Skeletal muscle satellite cell (primary cell): ENCODE measurements at regions not wholly inside any gene's neighbourhood (a gene's known extent, or its start where the extent isn't known, plus 50 kb on each side); places are given as distances from the start of the nearest gene placed in this dataset.
"Not testable (repeated sequence)": the region's sequence is repeated elsewhere in the genome, so short reads cannot be mapped to it uniquely, and the experiment has no call there.

Source experiments
- H3K27me3 ChIP-seq: 2 replicates; pipeline ENCODE4 v1.7.0; 2013; ENCODE audit warnings: low read length; ENCODE audit not compliant: control insufficient read depth, insufficient read depth
- H3K36me3 ChIP-seq: 2 replicates; pipeline ENCODE4 v1.7.0; 2013; ENCODE audit warnings: mild to moderate bottlenecking, control low read depth, low read length; ENCODE audit not compliant: insufficient read depth
- H3K4me1 ChIP-seq: 2 replicates; pipeline ENCODE4 v1.7.0; 2013; ENCODE audit warnings: low read length; ENCODE audit not compliant: control insufficient read depth, insufficient read depth
- H3K4me2 ChIP-seq: 2 replicates; pipeline ENCODE4 v1.7.0; 2013; ENCODE audit warnings: mild to moderate bottlenecking, low read length
- H3K4me3 ChIP-seq: 2 replicates; pipeline ENCODE4 v1.7.0; 2013; ENCODE audit warnings: low read length
- H3K9ac ChIP-seq: 2 replicates; pipeline ENCODE4 v1.7.0; 2013; ENCODE audit warnings: mild to moderate bottlenecking, low read depth, low read length, moderate library complexity
- H3K9me3 ChIP-seq: replicated peaks from 2 replicates; pipeline ENCODE4 v1.7.0; 2013; ENCODE audit warnings: mild to moderate bottlenecking, control low read depth, low read length

- Histone ChIP-seq H3K4me3 (no peak overlapping the region), H3K27me3 (no peaks in the 10 kb centered on the region), H3K9me3 (no peaks in the 10 kb centered on the region), H3K4me1 (peaks cover 24% of the 10 kb centered on the region), H3K4me2 (no peak overlapping the region), H3K9ac (no peak overlapping the region), H3K36me3 (no peaks in the 10 kb centered on the region)
These were observed 256.6 kb downstream of the SPRY1 start for GRCh38 chr4:123653236-123653635.

DNA sequence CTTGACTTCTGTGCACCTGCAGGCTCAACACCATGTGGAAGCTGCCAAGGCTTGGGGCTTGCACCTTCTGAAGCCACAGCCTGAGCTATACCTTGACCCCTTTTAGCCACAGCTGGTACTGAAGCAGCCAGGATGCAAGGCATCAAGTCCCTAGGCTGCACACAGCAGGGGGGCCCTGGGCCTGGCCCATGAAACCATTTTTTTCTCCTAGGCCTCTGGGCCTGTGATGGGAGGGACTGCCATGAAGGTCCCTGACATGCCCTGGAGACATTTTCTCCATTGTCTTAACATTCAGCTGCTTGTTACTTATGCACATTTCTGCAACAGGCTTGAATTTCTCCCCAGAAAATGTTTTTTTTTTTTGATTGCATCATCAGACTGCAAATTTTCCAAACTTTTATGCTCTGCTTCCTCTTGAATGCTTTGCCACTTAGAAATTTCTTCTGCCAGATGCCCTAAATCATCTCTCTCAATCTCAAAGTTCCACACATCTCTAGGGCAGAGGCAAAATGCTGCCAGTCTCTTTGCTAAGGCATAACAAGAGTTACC lies 260.2 kb downstream of the SPRY1 start:
- not testable (repeated sequence) for H3K9me3 ChIP-seq, H3K4me2 ChIP-seq, H3K27me3 ChIP-seq, H3K9ac ChIP-seq, H3K36me3 ChIP-seq, H3K4me3 ChIP-seq, H3K4me1 ChIP-seq

DNA sequence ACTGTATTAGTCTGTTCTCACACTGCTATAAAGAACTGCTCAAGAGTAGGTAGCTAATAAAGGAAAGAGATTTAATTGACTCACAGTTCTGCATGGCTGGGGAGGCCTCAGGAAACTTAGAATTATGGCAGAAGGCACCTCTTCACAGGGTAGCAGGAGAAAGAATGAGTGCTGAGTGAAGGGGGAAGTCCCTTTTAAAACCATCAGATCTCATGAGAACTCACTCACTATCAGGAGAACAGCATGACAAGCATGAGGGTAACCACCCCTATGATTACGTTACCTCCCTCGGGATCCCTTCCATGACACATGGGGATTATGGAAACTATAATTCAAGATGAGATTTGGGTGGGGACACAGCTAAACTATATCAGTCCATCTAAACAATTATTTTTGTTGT lies 261.0 kb downstream of the SPRY1 start:
- not testable (repeated sequence) for H3K9ac ChIP-seq, H3K36me3 ChIP-seq, H3K4me3 ChIP-seq, H3K4me1 ChIP-seq, H3K4me2 ChIP-seq, H3K27me3 ChIP-seq, H3K9me3 ChIP-seq

DNA sequence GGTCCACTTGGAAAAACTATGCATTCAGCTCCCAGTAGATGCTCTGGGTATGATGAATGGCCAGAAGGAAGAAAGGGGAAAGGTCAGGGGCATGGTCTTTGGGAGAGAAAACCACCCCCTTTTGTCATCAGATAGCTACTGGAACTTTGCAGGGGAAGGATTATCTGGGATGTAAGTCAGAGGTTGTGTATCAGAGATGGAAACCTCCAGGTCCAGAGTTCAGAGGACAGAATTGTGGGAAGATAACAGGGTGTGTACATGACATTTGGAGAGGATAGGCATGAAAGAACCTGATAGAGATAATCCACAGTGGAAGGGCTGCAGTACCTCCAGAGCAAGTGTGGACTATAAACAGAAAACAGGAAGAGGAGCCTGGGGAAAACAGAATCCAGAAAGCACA lies 262.7 kb downstream of the SPRY1 start:
- H3K4me1 ChIP-seq: no peaks in the 10 kb centered on the region

DNA sequence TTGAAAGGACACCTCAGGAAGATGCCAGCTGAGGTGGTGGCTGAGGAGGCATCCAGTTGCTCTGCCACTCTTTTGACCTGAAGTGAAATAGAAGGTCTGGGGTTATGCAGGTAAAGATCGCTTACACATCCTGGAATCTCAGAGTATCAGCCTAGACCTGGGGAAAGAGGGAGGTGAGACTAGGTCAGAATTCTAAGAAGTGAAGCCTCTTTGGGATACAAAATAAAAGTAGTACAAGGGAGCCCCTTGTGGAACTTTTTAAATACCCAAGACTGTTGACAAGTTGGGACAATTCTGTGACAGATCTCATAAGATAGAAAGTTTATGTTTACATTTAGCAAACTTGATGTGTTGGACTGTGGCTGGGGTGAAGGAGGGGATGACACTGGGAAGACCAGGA lies 263.1 kb downstream of the SPRY1 start:
- Histone ChIP-seq H3K36me3 (no peaks in the 10 kb centered on the region), H3K4me1 (no peaks in the 10 kb centered on the region), H3K27me3 (no peaks in the 10 kb centered on the region)

More for the DNA sequence above, 262.7 kb downstream of the SPRY1 start:
- Histone ChIP-seq H3K36me3 (no peaks in the 10 kb centered on the region), H3K9ac (no peak overlapping the region), H3K27me3 (no peaks in the 10 kb centered on the region), H3K9me3 (no peaks in the 10 kb centered on the region), H3K4me3 (no peak overlapping the region), H3K4me2 (no peak overlapping the region)

GRCh38 chr4:123661080-123661737 lies 264.6 kb downstream of the SPRY1 start:
- no peak overlapping the region for H3K9ac ChIP-seq
- H3K27me3 ChIP-seq: no peaks in the 10 kb centered on the region
- H3K4me1 ChIP-seq: no peaks in the 10 kb centered on the region
- H3K4me3 ChIP-seq: no peak overlapping the region
- H3K36me3 ChIP-seq: no peaks in the 10 kb centered on the region
- H3K4me2 ChIP-seq: no peak overlapping the region
- H3K9me3 ChIP-seq: no peaks in the 10 kb centered on the region

More for the DNA sequence above, 263.1 kb downstream of the SPRY1 start:
- Histone ChIP-seq H3K9me3 (no peaks in the 10 kb centered on the region), H3K4me2 (no peak overlapping the region), H3K9ac (no peak overlapping the region), H3K4me3 (no peak overlapping the region)

GRCh38 chr4:123662827-123663226 lies 266.2 kb downstream of the SPRY1 start:
- Histone ChIP-seq H3K4me2 (no peak overlapping the region), H3K36me3 (no peaks in the 10 kb centered on the region), H3K9ac (no peak overlapping the region), H3K4me3 (no peak overlapping the region), H3K27me3 (no peaks in the 10 kb centered on the region), H3K9me3 (no peaks in the 10 kb centered on the region), H3K4me1 (no peaks in the 10 kb centered on the region)

DNA sequence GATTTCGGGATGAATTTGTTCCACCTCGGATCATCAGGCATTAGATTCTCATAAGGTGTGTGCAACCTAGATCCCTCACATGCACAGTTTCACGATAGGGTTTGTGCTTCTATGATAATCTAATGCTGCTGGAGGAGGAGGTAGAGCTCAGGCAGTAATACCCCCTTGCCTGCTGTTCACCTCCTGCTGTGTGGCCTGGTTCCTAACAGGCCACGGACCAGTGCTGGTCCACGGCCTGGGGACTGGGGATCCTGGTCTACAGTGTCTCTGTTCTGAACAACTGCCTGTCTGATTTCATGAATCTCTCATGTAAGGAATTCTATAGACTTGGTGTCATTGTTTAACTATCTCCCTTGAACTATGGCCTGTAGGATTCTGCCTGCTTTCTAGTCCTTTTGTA lies 269.9 kb downstream of the SPRY1 start:
- H3K4me3 ChIP-seq: no peak overlapping the region
- no peaks in the 10 kb centered on the region for H3K27me3 ChIP-seq
- no peak overlapping the region for H3K9ac ChIP-seq
- no peaks in the 10 kb centered on the region for H3K4me1 ChIP-seq
- H3K4me2 ChIP-seq: no peak overlapping the region
- H3K36me3 ChIP-seq: no peaks in the 10 kb centered on the region
- no peaks in the 10 kb centered on the region for H3K9me3 ChIP-seq

DNA sequence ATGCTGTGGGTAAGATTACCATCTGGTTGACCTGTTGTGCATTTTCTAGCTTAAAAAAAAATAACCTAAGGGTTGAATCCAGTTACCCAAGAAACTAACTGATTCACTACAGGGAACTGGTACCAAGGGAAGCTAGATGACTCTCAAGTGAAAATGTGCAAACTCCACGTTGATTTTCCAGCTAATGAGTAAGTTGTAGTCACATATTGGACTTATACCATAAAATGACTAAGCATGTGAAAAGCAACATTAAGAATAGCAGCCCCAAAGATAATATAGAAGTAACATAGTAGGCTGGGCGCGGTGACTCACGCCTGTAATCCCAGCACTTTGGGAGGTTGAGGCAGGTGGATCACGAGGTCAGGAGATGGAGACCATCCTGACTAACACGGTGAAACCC lies 270.9 kb downstream of the SPRY1 start:
- no peak overlapping the region for H3K4me2 ChIP-seq
- no peaks in the 10 kb centered on the region for H3K27me3 ChIP-seq
- no peaks in the 10 kb centered on the region for H3K9me3 ChIP-seq
- no peak overlapping the region for H3K4me3 ChIP-seq
- H3K4me1 ChIP-seq: peaks cover 2% of the 10 kb centered on the region
- no peak overlapping the region for H3K9ac ChIP-seq
- H3K36me3 ChIP-seq: no peaks in the 10 kb centered on the region

GRCh38 chr4:123667991-123668390 lies 271.4 kb downstream of the SPRY1 start:
- H3K9me3 ChIP-seq: no peaks in the 10 kb centered on the region
- H3K36me3 ChIP-seq: no peaks in the 10 kb centered on the region
- H3K9ac ChIP-seq: no peak overlapping the region
- no peaks in the 10 kb centered on the region for H3K27me3 ChIP-seq
- no peak overlapping the region for H3K4me3 ChIP-seq
- H3K4me2 ChIP-seq: no peak overlapping the region
- H3K4me1 ChIP-seq: peaks cover 7% of the 10 kb centered on the region

GRCh38 chr4:123671636-123672404 lies 275.2 kb downstream of the SPRY1 start:
- no peaks in the 10 kb centered on the region for H3K9me3 ChIP-seq
- H3K27me3 ChIP-seq: no peaks in the 10 kb centered on the region
- H3K4me2 ChIP-seq: no peak overlapping the region
- H3K4me1 ChIP-seq: peaks cover 13% of the 10 kb centered on the region
- H3K9ac ChIP-seq: no peak overlapping the region
- no peak overlapping the region for H3K4me3 ChIP-seq
- H3K36me3 ChIP-seq: no peaks in the 10 kb centered on the region

DNA sequence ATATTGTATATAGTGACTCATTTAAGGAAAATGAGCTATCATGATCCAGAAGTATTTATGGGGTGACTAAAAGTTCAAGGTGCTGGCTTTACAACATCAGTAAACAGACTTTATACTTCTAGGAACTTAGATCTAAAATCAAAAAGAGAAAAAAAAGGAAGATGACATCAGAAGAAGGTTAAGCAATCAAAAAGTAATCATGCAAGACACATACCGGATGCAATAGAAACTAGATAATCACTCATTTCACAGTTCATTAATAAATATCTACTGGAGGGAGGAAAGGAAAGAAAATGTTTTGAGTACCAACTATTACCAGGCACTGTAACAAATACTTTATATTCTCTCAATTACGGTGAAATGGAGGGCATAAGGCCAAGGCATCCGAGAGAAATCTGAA lies 276.4 kb downstream of the SPRY1 start:
- H3K9me3 ChIP-seq: no peaks in the 10 kb centered on the region
- H3K4me2 ChIP-seq: peak overlapping the region; percentile 7
- H3K27me3 ChIP-seq: no peaks in the 10 kb centered on the region
- no peak overlapping the region for H3K9ac ChIP-seq
- H3K4me1 ChIP-seq: peaks cover 13% of the 10 kb centered on the region
- H3K36me3 ChIP-seq: no peaks in the 10 kb centered on the region
- no peak overlapping the region for H3K4me3 ChIP-seq
